GM23248 (cell line): ENCODE measurements at regions not wholly inside any gene's neighbourhood (a gene's known extent, or its start where the extent isn't known, plus 50 kb on each side); places are given as distances from the start of the nearest gene placed in this dataset.

Source experiments
- DNase-seq: peaks from one replicate; pipeline ENCODE4 v3.0.0-alpha.2; 2015
- H2AFZ ChIP-seq: fragments of 200-600 bp; sonication (generic); 2 replicates; pipeline ENCODE4 v1.6.1; 2016; ENCODE audit warnings: antibody characterized with exemption
- H3F3A ChIP-seq: fragments of 200-600 bp; sonication (generic); 2 replicates; pipeline ENCODE4 v1.6.1; 2016; ENCODE audit warnings: mild to moderate bottlenecking, antibody characterized with exemption, mixed run types; ENCODE audit not compliant: insufficient read depth
- H3K27ac ChIP-seq: fragments of 200-600 bp; sonication (generic); 2 replicates; pipeline ENCODE4 v1.5.1; 2016; ENCODE audit warnings: mild to moderate bottlenecking
- H3K27me3 ChIP-seq: fragments of 200-600 bp; sonication (generic); replicated peaks from 2 replicates; pipeline ENCODE4 v1.6.1; 2016; ENCODE audit warnings: mild to moderate bottlenecking; ENCODE audit not compliant: insufficient read depth
- H3K36me3 ChIP-seq: fragments of 200-600 bp; sonication (generic); 2 replicates; pipeline ENCODE4 v1.6.1; 2016; ENCODE audit warnings: low read depth, mild to moderate bottlenecking
- H3K4me1 ChIP-seq: fragments of 200-600 bp; sonication (generic); 2 replicates; pipeline ENCODE4 v1.6.1; 2016; ENCODE audit warnings: mild to moderate bottlenecking; ENCODE audit not compliant: insufficient read depth
- H3K4me2 ChIP-seq: fragments of 200-600 bp; sonication (generic); one replicate; pipeline ENCODE4 v1.6.1; 2016; ENCODE audit warnings: mild to moderate bottlenecking; ENCODE audit not compliant: unreplicated experiment
- H3K4me3 ChIP-seq: fragments of 200-600 bp; sonication (generic); 2 replicates; pipeline ENCODE4 v1.5.1; 2016; ENCODE audit warnings: mild to moderate bottlenecking
- H3K79me2 ChIP-seq: fragments of 200-600 bp; sonication (generic); 2 replicates; pipeline ENCODE4 v1.6.1; 2016; ENCODE audit warnings: mild to moderate bottlenecking; ENCODE audit not compliant: insufficient read depth
- H3K9ac ChIP-seq: fragments of 200-600 bp; sonication (generic); 2 replicates; pipeline ENCODE4 v1.6.1; 2016; ENCODE audit warnings: mild to moderate bottlenecking
- H3K9me2 ChIP-seq: fragments of 200-600 bp; sonication (generic); 2 replicates; pipeline ENCODE4 v1.6.1; 2016; ENCODE audit warnings: mixed run types, mild to moderate bottlenecking, moderate library complexity; ENCODE audit not compliant: insufficient read depth
- H3K9me3 ChIP-seq: fragments of 200-600 bp; sonication (generic); one replicate; pipeline ENCODE4 v1.6.1; 2017; ENCODE audit warnings: low read depth
- H4K20me1 ChIP-seq: fragments of 200-600 bp; sonication (generic); 2 replicates; pipeline ENCODE4 v1.6.0; 2016; ENCODE audit not compliant: insufficient read depth
- EZH2 ChIP-seq: fragments of 200-600 bp; sonication (generic); IDR thresholded peaks from 2 replicates; pipeline ENCODE4 v1.6.1; 2018; ENCODE audit warnings: antibody characterized with exemption, mild to moderate bottlenecking; ENCODE audit not compliant: insufficient read depth, poor library complexity, severe bottlenecking
- EZH2phosphoT487 ChIP-seq: fragments of 200-600 bp; sonication (generic); IDR thresholded peaks from 2 replicates; pipeline ENCODE4 v1.6.1; 2018; ENCODE audit warnings: antibody characterized with exemption, moderate library complexity, mild to moderate bottlenecking, low read depth; ENCODE audit not compliant: insufficient read depth
- WGBS, 2 experiments: methylation state at CpG; one replicate each; pipeline ENCODE4 v1.1.6; 2015 to 2017; ENCODE audit warnings: low lambda C conversion rate in 2 of 2, low coverage in 1 of 2; ENCODE audit errors: missing lambda C conversion rate in 2 of 2; 5-methylcytosine and 5-hydroxymethylcytosine counted together
- in situ Hi-C: fragments of 300-500 bp; cut with MboI; formaldehyde crosslinking; loops from 2 replicates; pipeline ENCODE4 v1.15.0; 2020

GRCh38 chr19:31168106-31168625 lies 181.1 kb downstream of the TSHZ3 start:
- Histone ChIP-seq H3K4me1 (no peaks in the 10 kb centered on the region), H3K4me2 (no peak overlapping the region), H4K20me1 (no peaks in the 10 kb centered on the region), H3K36me3 (no peaks in the 10 kb centered on the region), H3K27me3 (no peaks in the 10 kb centered on the region), H3K79me2 (no peaks in the 10 kb centered on the region), H2AFZ (no peak overlapping the region), H3F3A (no peaks in the 10 kb centered on the region), H3K9me2 (no peaks in the 10 kb centered on the region), H3K9ac (no peak overlapping the region), H3K9me3 (no peaks in the 10 kb centered on the region), H3K27ac (no peak overlapping the region), H3K4me3 (no peak overlapping the region)
- DNase-seq = no peak
- TF ChIP-seq EZH2phosphoT487 (no peak), EZH2 (no peak)
- 77 to 80% methylated on average over 8 of the region's 8 CpGs for WGBS, 2 experiments
- in situ Hi-C loops = no loop called here

GRCh38 chr19:31167690-31168089 lies 181.5 kb downstream of the TSHZ3 start:
- Histone ChIP-seq H3K79me2 (no peaks in the 10 kb centered on the region), H3K9me2 (no peaks in the 10 kb centered on the region), H3K36me3 (no peaks in the 10 kb centered on the region), H3F3A (no peaks in the 10 kb centered on the region), H3K9me3 (no peaks in the 10 kb centered on the region), H3K4me2 (no peak overlapping the region), H3K27me3 (no peaks in the 10 kb centered on the region), H2AFZ (peak overlapping the region; percentile 24; the same call in 1 of the 2 replicates), H3K9ac (no peak overlapping the region), H3K4me3 (no peak overlapping the region), H3K27ac (no peak overlapping the region), H4K20me1 (no peaks in the 10 kb centered on the region), H3K4me1 (no peaks in the 10 kb centered on the region)
- 70 to 74% methylated on average over 8 of the region's 8 CpGs for WGBS, 2 experiments
- in situ Hi-C loops = no loop called here
- TF ChIP-seq EZH2 (no peak), EZH2phosphoT487 (no peak)
- no peak for DNase-seq

- Histone ChIP-seq H3F3A (no peaks in the 10 kb centered on the region), H3K27ac (no peak overlapping the region), H3K79me2 (no peaks in the 10 kb centered on the region), H4K20me1 (no peaks in the 10 kb centered on the region), H3K9ac (no peak overlapping the region), H3K9me3 (no peaks in the 10 kb centered on the region), H3K36me3 (no peaks in the 10 kb centered on the region), H2AFZ (no peak overlapping the region), H3K27me3 (no peaks in the 10 kb centered on the region), H3K9me2 (no peaks in the 10 kb centered on the region), H3K4me1 (no peaks in the 10 kb centered on the region), H3K4me3 (no peak overlapping the region), H3K4me2 (no peak overlapping the region)
- in situ Hi-C loops = no loop called here
- no peak for DNase-seq
- no peak for TF ChIP-seq EZH2phosphoT487
- no peak for TF ChIP-seq EZH2
- WGBS, 2 experiments = 73 to 80% methylated on average over 2 of the region's 2 CpGs
Measured at GRCh38 chr19:31166206-31166605, 183.0 kb downstream of the TSHZ3 start.

- H3K79me2 ChIP-seq = no peaks in the 10 kb centered on the region
- H3K4me2 ChIP-seq = no peak overlapping the region
- H3K9me3 ChIP-seq = no peaks in the 10 kb centered on the region
- H3K27me3 ChIP-seq = no peaks in the 10 kb centered on the region
- H3F3A ChIP-seq = no peaks in the 10 kb centered on the region; the same call in 1 of the 2 replicates
- H3K4me1 ChIP-seq = no peaks in the 10 kb centered on the region
- no peak overlapping the region for H3K4me3 ChIP-seq
- in situ Hi-C loops = no loop called here
- no peaks in the 10 kb centered on the region for H3K36me3 ChIP-seq
- no peaks in the 10 kb centered on the region for H4K20me1 ChIP-seq
- no peaks in the 10 kb centered on the region for H3K9me2 ChIP-seq
- WGBS, 2 experiments = 72 to 77% methylated on average over 18 to 19 of the region's 20 CpGs
- DNase-seq = no peak
- no peak overlapping the region for H3K27ac ChIP-seq
- no peak for TF ChIP-seq EZH2
- no peak overlapping the region for H3K9ac ChIP-seq
- H2AFZ ChIP-seq = no peak overlapping the region
Measured at GRCh38 chr19:31164791-31165251, 184.4 kb downstream of the TSHZ3 start.

GRCh38 chr19:31160336-31160926 lies 188.8 kb downstream of the TSHZ3 start:
- no peak overlapping the region for H3K4me2 ChIP-seq
- H4K20me1 ChIP-seq = no peaks in the 10 kb centered on the region
- no peaks in the 10 kb centered on the region for H3K79me2 ChIP-seq
- no peaks in the 10 kb centered on the region for H3K36me3 ChIP-seq
- no peaks in the 10 kb centered on the region; the same call in 1 of the 2 replicates for H3F3A ChIP-seq
- TF ChIP-seq EZH2phosphoT487 = no peak
- no peak for TF ChIP-seq EZH2
- no peak overlapping the region for H3K9ac ChIP-seq
- peak; percentile 40 for DNase-seq
- H3K9me3 ChIP-seq = no peaks in the 10 kb centered on the region
- in situ Hi-C loops = no loop called here
- no peak overlapping the region for H3K4me3 ChIP-seq
- H3K27me3 ChIP-seq = no peaks in the 10 kb centered on the region
- H3K9me2 ChIP-seq = no peaks in the 10 kb centered on the region
- H3K4me1 ChIP-seq = no peaks in the 10 kb centered on the region
- H3K27ac ChIP-seq = no peak overlapping the region
- H2AFZ ChIP-seq = no peak overlapping the region
- 46 to 50% methylated on average over 7 of the region's 7 CpGs for WGBS, 2 experiments
